DND-41 (cell line): ENCODE measurements at regions not wholly inside any gene's neighbourhood (a gene's known extent, or its start where the extent isn't known, plus 50 kb on each side); places are given as distances from the start of the nearest gene placed in this dataset.

Source experiments
- CTCF ChIP-seq: IDR thresholded peaks from 2 replicates; pipeline ENCODE4 v1.5.1; 2012; ENCODE audit warnings: borderline replicate concordance, low read length, moderate library complexity, mild to moderate bottlenecking; ENCODE audit not compliant: poor library complexity, severe bottlenecking; ENCODE audit errors: extremely low read depth
- EZH2 ChIP-seq: IDR thresholded peaks from 3 replicates; pipeline ENCODE4 v1.6.1; 2012; ENCODE audit warnings: borderline replicate concordance, low read depth, mild to moderate bottlenecking, moderate library complexity, low read length, inconsistent platforms; ENCODE audit not compliant: severe bottlenecking

GRCh38 chr5:87103616-87104287 lies 163.9 kb upstream of the RASA1 start:
- TF ChIP-seq CTCF (no peak), EZH2 (no peak)
